GM18508 (cell line): ENCODE measurements at regions not wholly inside any gene's neighbourhood (a gene's known extent, or its start where the extent isn't known, plus 50 kb on each side); places are given as distances from the start of the nearest gene placed in this dataset.
A peak's percentile ranks its signal among the peaks of the same experiment; 100 is the strongest.
"Not testable (repeated sequence)": the region's sequence is repeated elsewhere in the genome, so short reads cannot be mapped to it uniquely, and the experiment has no call there.

Experiments
- ATAC-seq: cut with Tn5 transposase; IDR thresholded peaks from one replicate; pipeline ENCODE4 v1.9.1; 2021; ENCODE audit warnings: moderate number of reproducible peaks; ENCODE audit not compliant: insufficient read depth, unreplicated experiment

DNA sequence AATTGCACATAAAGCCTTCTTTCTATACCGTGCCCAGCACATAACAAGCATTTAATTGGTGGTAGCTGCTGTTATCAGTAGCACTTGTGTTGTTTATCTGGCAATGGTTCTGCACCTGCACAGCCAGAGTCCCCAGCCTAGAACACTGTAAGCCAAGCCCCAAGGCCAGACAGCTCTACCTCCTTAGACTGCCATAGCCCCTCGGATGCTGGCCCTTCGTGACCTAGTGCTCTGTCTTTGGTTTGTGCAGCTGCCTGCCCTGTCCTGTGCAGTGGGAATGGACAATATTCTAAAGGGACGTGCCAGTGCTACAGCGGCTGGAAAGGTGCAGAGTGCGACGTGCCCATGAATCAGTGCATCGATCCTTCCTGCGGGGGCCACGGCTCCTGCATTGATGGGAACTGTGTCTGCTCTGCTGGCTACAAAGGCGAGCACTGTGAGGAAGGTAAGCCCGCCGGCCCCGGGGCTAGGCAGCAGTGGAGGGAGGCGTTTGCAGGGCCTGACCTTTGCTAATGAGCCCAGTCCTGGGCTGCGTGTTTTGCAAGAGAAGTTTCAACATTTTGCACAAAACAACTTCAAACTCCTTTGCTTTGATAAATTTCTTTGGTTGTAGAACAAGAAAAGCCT, 173.3 kb upstream of the WWC1 start:
- no peak for ATAC-seq

DNA sequence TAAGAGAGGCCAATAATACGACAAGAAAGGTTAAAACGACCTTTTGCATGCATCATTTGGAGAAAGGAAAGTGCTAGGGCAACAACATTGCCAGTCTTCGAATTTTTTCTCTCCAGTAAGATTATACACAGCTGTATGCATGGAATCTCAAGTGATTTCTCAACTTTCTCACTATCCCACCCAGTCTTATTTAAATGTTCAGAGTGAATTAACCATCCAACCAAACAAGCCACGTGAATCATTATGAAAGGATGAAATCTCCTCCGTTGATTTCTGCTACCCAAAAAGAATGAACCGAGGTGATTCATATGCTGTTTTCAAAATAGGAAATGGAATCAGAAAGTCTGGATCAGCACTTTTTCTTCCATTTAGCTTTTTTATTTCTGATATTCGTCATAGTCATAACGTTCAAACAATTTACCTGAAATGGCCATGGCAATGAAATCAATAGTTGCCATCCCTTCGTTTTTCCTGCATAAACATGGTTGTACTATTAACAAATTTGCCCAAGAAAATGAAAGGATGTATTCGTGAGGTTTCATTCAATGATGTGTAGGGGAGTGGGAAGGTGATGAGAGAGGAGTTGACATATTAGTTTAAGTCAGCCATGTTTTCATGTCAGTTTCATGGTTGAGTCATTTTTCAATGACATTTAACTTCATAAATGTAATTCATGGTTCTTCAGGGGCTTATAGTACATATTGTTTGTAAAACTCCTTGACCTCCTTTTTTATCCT, 170.9 kb upstream of the WWC1 start:
- ATAC-seq = no peak

GRCh38 chr5:168121138-168121494, 170.3 kb upstream of the WWC1 start:
- no peak for ATAC-seq

DNA sequence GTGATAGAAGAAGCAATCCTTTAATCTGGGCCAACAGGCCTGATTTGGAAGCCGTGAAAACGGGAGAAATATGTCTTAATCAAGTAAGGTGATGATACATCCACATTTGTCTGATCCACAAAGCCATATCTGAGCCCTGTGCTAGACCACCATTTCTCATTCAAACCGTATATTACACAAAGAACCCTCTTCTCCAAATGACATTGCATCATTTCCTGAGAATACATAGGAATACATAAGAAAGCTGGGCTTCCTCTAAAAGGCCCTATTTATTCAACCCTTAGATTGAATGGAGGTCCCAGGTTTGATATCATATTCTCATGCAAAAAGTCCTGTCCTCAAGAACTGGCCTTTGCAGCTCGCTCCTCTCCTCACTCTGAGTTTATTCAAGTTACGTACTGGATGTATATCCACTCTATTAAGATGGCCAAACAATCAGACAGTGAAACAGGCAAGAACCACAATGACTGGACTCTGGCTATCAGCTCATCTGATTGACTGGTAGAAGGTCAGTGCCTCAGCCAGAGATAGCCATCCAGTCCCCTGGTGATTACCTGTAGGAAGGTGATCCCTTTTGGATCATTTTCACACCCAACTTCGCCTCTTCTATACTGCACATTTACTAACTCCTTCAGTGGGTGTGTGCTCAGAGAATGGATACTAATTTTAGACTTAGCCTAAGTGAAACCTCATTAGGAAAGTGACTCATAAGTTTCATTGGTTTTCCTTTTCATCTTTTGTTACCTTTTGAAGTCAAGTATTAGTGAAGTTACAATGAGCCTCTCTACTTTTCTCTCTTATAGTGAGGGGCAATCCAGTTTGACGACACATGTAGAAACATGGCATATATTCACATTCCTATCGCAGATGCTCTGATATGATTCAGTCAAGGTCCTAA, 167.6 kb upstream of the WWC1 start:
- ATAC-seq = peak; percentile 90

GRCh38 chr5:168125445-168126199, 165.8 kb upstream of the WWC1 start:
- no peak for ATAC-seq

- ATAC-seq = no peak
Observed at GRCh38 chr5:168126606-168127005, 164.8 kb upstream of the WWC1 start.

DNA sequence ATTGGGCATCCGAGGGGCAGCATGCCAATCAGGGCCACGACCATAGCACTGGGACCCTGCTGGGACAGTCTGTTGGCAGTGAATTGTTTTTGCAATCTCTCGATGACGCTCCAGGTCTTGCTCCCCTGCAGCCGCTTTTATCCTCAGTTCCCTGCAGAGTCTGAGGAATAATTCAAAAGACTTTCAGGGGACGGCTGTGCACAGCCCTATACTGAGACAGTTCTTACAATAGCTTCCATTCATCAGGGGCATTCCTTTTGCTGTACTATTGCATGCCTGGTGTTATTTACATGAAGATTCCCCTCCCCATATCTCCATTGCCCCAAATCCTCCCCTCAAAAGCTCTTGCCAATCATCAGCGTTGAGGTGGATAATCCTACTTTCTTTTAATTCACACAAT, 163.3 kb upstream of the WWC1 start:
- no peak for ATAC-seq

DNA sequence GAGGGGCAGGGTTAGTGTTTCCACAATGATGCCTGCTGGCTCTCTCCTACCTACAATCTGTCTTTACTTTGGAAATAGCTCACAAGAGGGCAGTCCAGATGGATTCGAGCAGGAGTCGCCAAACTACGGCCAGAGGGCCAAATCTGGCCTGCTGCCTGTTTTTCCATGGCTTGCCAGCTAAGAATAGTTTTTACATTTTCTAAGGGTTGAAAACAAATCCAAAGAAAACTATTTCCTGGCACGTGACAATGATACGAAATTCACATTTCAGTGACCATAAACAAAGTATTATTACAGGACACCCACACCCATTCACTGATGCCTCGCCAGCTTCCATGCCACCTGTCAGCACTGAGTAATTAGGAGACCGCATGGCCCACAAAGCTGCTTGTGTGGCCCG, 162.9 kb upstream of the WWC1 start:
- ATAC-seq = no peak

DNA sequence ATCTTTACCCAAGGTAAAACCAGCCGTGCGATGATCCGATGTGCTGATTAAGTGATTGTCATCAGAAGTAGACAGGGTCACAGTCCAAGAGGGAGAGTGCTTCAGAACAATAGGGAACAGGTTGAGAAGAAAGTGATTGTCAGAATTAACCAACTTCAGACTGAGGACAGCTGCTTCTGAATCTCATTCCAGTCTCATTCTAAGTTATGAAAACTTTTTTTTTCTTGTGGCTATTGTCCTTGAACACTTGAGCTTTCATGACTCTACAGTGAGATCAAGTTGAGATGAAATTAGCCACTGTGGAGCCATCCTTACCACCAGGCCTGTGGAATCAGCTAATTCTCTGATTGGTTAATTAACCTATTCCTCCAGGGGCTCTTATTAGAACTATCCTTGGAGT, 159.9 kb upstream of the WWC1 start:
- ATAC-seq = no peak

DNA sequence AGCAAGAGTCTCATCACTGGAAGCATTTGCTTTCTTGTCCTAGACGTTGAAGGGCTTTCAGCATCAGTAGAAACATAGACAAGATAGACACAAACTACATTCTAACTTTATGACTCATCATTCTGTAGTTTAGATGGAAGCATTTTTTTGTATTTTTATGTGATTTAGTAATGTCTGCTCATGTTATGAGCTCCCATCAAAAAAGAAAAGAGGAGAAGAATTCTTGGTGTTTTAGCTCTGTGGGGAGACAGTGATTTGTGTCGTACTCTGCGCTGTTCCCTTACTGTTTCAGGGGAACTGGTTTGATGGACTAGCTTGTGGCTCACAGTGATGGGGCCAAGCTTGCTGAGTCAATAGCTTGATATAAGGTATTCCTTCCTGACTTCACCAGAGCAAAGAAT, 159.2 kb upstream of the WWC1 start:
- ATAC-seq = no peak

DNA sequence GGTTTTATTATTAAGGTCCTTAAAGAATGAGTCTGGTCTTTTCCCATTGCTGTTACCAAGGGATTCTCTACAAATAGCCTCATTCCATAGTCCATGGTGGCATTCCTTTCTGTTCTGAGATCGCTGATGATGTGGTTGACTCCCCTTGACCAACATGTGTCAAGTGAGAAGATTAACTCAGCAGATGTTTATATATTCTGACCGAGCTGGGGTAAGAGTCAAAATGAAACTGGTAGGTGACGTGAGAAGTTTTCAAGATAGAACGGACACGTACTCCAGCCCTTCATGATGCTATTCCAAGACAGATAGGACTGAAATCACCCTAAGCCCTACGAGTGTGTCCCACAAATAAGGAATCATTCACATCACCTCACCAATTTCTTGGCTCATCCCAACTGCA, 155.5 kb upstream of the WWC1 start:
- ATAC-seq = peak; percentile 93

GRCh38 chr5:168136340-168136739, 155.1 kb upstream of the WWC1 start:
- ATAC-seq = no peak

GRCh38 chr5:168137265-168137664, 154.2 kb upstream of the WWC1 start:
- ATAC-seq = peak; percentile 65

GRCh38 chr5:168140241-168140640, 151.2 kb upstream of the WWC1 start:
- ATAC-seq = no peak

DNA sequence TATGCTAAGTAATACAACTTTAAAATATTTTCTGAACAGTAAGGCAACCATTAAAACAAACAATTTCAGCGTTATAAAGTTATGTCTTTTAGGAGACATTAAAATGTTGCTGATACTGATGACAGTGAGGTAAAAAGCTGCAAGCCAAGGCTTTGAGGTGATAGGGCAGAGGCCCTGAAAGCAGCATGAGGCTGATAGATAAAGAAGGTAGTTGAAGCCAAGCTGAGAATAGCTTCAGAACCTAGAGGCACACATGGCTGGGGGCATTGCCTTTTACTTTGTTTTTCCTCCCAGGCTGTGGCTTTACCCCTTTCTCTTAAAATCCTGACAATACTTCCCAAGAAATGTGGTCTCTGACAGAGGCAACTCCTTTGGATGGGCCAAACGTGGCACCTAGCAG, 149.0 kb upstream of the WWC1 start:
- no peak for ATAC-seq

DNA sequence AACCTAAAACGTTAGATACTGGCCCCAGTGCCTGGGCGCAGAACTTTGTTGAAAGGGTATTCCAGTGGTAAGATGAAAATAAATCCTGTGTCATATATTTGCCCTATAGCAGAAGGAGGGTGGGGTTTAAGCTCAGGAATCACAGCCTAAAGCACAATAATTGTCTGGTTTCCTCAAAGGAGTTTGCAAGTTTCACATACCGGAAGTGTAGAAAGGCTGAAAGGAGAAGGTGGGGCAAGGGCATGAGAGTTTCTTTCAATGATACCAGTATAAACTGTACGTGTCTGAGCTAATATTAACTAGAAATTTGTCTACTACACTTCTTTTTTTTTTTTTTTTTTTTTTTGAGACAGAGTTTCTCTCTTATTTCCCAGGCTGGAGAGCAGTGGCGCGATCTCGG, 147.9 kb upstream of the WWC1 start:
- ATAC-seq = not testable (repeated sequence)

DNA sequence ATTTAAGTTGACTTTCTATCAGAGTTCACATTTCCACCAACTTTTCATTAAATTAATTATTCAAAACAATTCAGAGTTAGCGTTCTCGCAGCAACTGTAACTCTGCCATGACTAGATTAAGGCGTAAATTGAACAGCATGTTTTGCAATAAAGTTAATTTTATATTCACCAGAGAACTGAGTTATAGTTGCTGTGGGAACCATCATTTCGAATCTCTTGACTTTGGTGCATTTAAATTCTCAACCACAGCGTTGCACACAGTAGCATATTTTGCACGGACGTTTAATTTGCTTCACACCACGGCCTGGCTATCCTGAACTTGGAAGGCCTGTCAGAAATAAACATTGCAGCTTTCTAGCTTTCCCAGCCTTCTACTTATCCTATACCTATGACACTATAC, 144.3 kb upstream of the WWC1 start:
- ATAC-seq = no peak

- ATAC-seq = no peak
Observed at GRCh38 chr5:168147568-168148360, 143.7 kb upstream of the WWC1 start.

DNA sequence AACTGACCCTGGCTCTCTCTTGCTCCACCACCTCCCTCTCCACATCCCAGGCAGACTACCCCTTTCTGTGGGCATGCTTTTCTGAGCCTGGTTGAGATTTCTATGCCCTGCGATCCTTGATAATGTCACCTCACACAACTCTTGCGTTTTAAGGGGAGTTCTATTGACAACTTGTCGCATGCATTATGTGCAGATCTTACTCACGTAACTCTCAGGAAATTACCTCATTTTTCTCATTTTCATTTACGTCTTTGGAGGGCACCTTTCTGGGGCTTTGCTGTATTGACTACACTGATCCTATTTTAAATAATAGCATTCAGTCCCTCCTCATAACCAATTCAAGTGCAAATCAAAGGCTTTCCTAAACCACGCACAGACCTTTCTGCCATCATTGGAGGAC, 140.4 kb upstream of the WWC1 start:
- no peak for ATAC-seq

- no peak for ATAC-seq
Observed at GRCh38 chr5:168152660-168153059, 138.8 kb upstream of the WWC1 start.
